ENCODE measurements at regions not wholly inside any gene's neighbourhood (a gene's known extent, or its start where the extent isn't known, plus 50 kb on each side); places are given as distances from the start of the nearest gene placed in this dataset.

DNA sequence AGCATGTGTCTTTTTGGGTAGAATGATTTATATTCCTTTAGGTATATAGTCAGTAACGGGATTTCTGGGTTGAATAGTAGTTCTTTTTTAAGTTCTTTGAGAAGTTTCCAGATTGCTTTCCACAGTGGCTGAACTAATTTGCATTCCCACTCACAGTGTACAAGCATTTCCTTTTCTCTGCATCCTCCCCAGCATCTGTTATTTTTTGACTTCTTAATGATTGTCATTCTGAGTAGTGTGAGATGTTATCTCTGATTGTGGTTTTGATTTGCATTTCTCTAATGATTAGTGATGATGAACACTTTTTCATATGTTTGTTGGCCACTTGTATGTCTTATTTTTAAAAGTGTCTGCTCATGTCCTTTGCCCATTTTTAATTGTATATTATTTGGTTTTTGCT is 337.6 kb downstream of the EFHB start:
- H2BK5ac ChIP-seq (ENCODE audit: low read length) = no peak overlapping the region

GRCh38 chr3:19595884-19596283 is 338.1 kb downstream of the EFHB start:
- H3K4me1 ChIP-seq (ENCODE audit: control insufficient read depth, low read depth, low read length) = no peaks in the 10 kb centered on the region
- WGBS (ENCODE audit: extremely low coverage, insufficient coverage, low lambda C conversion rate) = no CpG with 5 or more reads among the region's 1 CpG
- no peaks in the 10 kb centered on the region for H3K36me3 ChIP-seq (ENCODE audit: control insufficient read depth, insufficient read depth, low read length)

More for the DNA sequence above, 337.6 kb downstream of the EFHB start:
- WGBS (ENCODE audit: extremely low coverage, insufficient coverage, low lambda C conversion rate) = no CpG with 5 or more reads among the region's 1 CpG
- Histone ChIP-seq H4K8ac (ENCODE audit: low read depth, low read length) (no peak overlapping the region), H3K4ac (ENCODE audit: low read depth, low read length) (no peak overlapping the region), H3K23ac (ENCODE audit: low read length) (no peak overlapping the region), H3K4me1 (ENCODE audit: control insufficient read depth, low read depth, low read length) (no peaks in the 10 kb centered on the region), H2AK5ac (ENCODE audit: low read length) (no peak overlapping the region), H3K4me3 (ENCODE audit: low read length) (no peak overlapping the region), H4K5ac (ENCODE audit: low read length) (no peak overlapping the region), H3K79me2 (ENCODE audit: control insufficient read depth, insufficient read depth, low read length) (no peaks in the 10 kb centered on the region), H3K36me3 (ENCODE audit: control insufficient read depth, insufficient read depth, low read length) (no peaks in the 10 kb centered on the region), H3K4me2 (ENCODE audit: low read length) (no peak overlapping the region), H3K79me1 (ENCODE audit: low read length) (no peaks in the 10 kb centered on the region), H2BK15ac (replicated peaks; ENCODE audit: low read depth) (no peak overlapping the region), H3K9ac (ENCODE audit: low read length) (no peak overlapping the region), H3K27ac (ENCODE audit: low read depth, low read length) (no peak overlapping the region), H2BK120ac (ENCODE audit: low read depth, low read length) (no peak overlapping the region), H3K18ac (ENCODE audit: low read length) (no peak overlapping the region), H3K56ac (ENCODE audit: low read length) (no peak overlapping the region), H3K27me3 (ENCODE audit: insufficient read depth, low read length, poor library complexity) (no peaks in the 10 kb centered on the region)
- no peak for DNase-seq

More at GRCh38 chr3:19595884-19596283, 338.1 kb downstream of the EFHB start:
- no peak overlapping the region for H3K56ac ChIP-seq (ENCODE audit: low read length)
- H3K18ac ChIP-seq (ENCODE audit: low read length) = no peak overlapping the region
- H3K79me2 ChIP-seq (ENCODE audit: control insufficient read depth, insufficient read depth, low read length) = no peaks in the 10 kb centered on the region
- H2BK5ac ChIP-seq (ENCODE audit: low read length) = no peak overlapping the region
- no peak overlapping the region for H3K9ac ChIP-seq (ENCODE audit: low read length)
- no peak overlapping the region for H3K4me2 ChIP-seq (ENCODE audit: low read length)
- H3K27ac ChIP-seq (ENCODE audit: low read depth, low read length) = no peak overlapping the region
- H3K23ac ChIP-seq (ENCODE audit: low read length) = no peak overlapping the region
- H2BK120ac ChIP-seq (ENCODE audit: low read depth, low read length) = no peak overlapping the region
- H3K79me1 ChIP-seq (ENCODE audit: low read length) = no peaks in the 10 kb centered on the region
- no peak overlapping the region for H2AK5ac ChIP-seq (ENCODE audit: low read length)
- no peak overlapping the region for H2BK15ac ChIP-seq (replicated peaks; ENCODE audit: low read depth)
- H3K4ac ChIP-seq (ENCODE audit: low read depth, low read length) = no peak overlapping the region
- no peak overlapping the region for H4K5ac ChIP-seq (ENCODE audit: low read length)
- H3K27me3 ChIP-seq (ENCODE audit: insufficient read depth, low read length, poor library complexity) = no peaks in the 10 kb centered on the region
- no peak overlapping the region for H4K8ac ChIP-seq (ENCODE audit: low read depth, low read length)
- DNase-seq = no peak
- H3K4me3 ChIP-seq (ENCODE audit: low read length) = no peak overlapping the region

All from mesendoderm (in vitro differentiated cells).